MCF 10A (cell line): ENCODE measurements at regions not wholly inside any gene's neighbourhood (a gene's known extent, or its start where the extent isn't known, plus 50 kb on each side); places are given as distances from the start of the nearest gene placed in this dataset.

Experiments used
- BruUV-seq: library from RNA; stranded (reverse); fragments of 400-500 nt; replicated peaks from 2 replicates; lab custom pipeline; 2021; lab: Mats Ljungman, UMichigan
- CTCF ChIA-PET: fragments of 300-600 bp; sonication (Branson Sonifier 250); formaldehyde crosslinking; extraction: SDS; loops from one replicate; lab custom pipeline; 2021; ENCODE audit warnings: antibody characterized with exemption, inconsistent platforms; lab: Yijun Ruan, JAX
- POLR2A ChIA-PET: fragments of 300-600, 350-650 bp; sonication (Branson Sonifier 250); formaldehyde crosslinking; extraction: SDS; loops from one replicate; lab custom pipeline; 2020; ENCODE audit warnings: antibody characterized with exemption, inconsistent platforms; lab: Yijun Ruan, JAX
- DNase-seq: peaks from one replicate; pipeline ENCODE4 v3.0.0-alpha.2; 2018; ENCODE audit not compliant: unreplicated experiment
- H3K27ac Mint-ChIP-seq: one replicate; pipeline ENCODE4 v1.8.0; 2022; ENCODE audit warnings: mild to moderate bottlenecking, low read depth, mixed read lengths; ENCODE audit not compliant: unreplicated experiment
- H3K27me3 Mint-ChIP-seq: one replicate; pipeline ENCODE4 v1.8.0; 2022; ENCODE audit warnings: mixed read lengths; ENCODE audit not compliant: insufficient read depth, unreplicated experiment
- H3K36me3 Mint-ChIP-seq: one replicate; pipeline ENCODE4 v1.8.0; 2022; ENCODE audit warnings: mild to moderate bottlenecking, moderate library complexity, mixed read lengths; ENCODE audit not compliant: insufficient read depth, unreplicated experiment
- H3K4me1 Mint-ChIP-seq: one replicate; pipeline ENCODE4 v1.8.0; 2022; ENCODE audit warnings: mixed read lengths; ENCODE audit not compliant: insufficient read depth, unreplicated experiment
- H3K4me3 Mint-ChIP-seq: one replicate; pipeline ENCODE4 v1.8.0; 2022; ENCODE audit warnings: mild to moderate bottlenecking, moderate library complexity, mixed read lengths; ENCODE audit not compliant: unreplicated experiment
- H3K9me3 Mint-ChIP-seq: one replicate; pipeline ENCODE4 v1.8.0; 2022; ENCODE audit warnings: mixed read lengths; ENCODE audit not compliant: unreplicated experiment
- intact Hi-C: fragments of 100-400 bp; cut with micrococcal nuclease; formaldehyde crosslinking; loops from 2 replicates; pipeline ENCODE4 v1.14.1; 2022
- TF ChIP-seq, protein P1 (sequence below): fragments of 200-600 bp; IDR thresholded peaks from one replicate; pipeline ENCODE4 v1.8.0; 2022; ENCODE audit warnings: antibody characterized with exemption, mild to moderate bottlenecking; ENCODE audit not compliant: unreplicated experiment

GRCh38 chr15:70547846-70548487 is 215.4 kb downstream of the UACA start:
- Mint-ChIP-seq H3K36me3 (no peaks in the 10 kb centered on the region), H3K27ac (no peak overlapping the region), H3K27me3 (no peaks in the 10 kb centered on the region), H3K4me3 (no peak overlapping the region), H3K4me1 (no peaks in the 10 kb centered on the region), H3K9me3 (no peaks in the 10 kb centered on the region)
- CTCF ChIA-PET = no interaction called here
- TF ChIP-seq, protein P1, sequence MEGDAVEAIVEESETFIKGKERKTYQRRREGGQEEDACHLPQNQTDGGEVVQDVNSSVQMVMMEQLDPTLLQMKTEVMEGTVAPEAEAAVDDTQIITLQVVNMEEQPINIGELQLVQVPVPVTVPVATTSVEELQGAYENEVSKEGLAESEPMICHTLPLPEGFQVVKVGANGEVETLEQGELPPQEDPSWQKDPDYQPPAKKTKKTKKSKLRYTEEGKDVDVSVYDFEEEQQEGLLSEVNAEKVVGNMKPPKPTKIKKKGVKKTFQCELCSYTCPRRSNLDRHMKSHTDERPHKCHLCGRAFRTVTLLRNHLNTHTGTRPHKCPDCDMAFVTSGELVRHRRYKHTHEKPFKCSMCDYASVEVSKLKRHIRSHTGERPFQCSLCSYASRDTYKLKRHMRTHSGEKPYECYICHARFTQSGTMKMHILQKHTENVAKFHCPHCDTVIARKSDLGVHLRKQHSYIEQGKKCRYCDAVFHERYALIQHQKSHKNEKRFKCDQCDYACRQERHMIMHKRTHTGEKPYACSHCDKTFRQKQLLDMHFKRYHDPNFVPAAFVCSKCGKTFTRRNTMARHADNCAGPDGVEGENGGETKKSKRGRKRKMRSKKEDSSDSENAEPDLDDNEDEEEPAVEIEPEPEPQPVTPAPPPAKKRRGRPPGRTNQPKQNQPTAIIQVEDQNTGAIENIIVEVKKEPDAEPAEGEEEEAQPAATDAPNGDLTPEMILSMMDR = no peak
- intact Hi-C loops = no loop called here
- no peak for DNase-seq
- POLR2A ChIA-PET = interaction anchor here (0.6 to 1.1 kb wide), 2 partner anchors 25 to 365 kb away, joined by 3 read pairs; no protein-coding TSS in a partner anchor
- no TSS peak for BruUV-seq

- no peak overlapping the region for H3K27ac Mint-ChIP-seq
- H3K27me3 Mint-ChIP-seq = peaks cover 23% of the 10 kb centered on the region
- ChIA-PET CTCF (no interaction called here), POLR2A (no interaction called here)
- TF ChIP-seq, protein P1 = no peak
- no peaks in the 10 kb centered on the region for H3K9me3 Mint-ChIP-seq
- H3K36me3 Mint-ChIP-seq = no peaks in the 10 kb centered on the region
- H3K4me1 Mint-ChIP-seq = no peaks in the 10 kb centered on the region
- DNase-seq = no peak
- no peak overlapping the region for H3K4me3 Mint-ChIP-seq
- no TSS peak for BruUV-seq
- intact Hi-C loops = no loop called here
Observed at GRCh38 chr15:70545526-70545925, 217.8 kb downstream of the UACA start.

DNA sequence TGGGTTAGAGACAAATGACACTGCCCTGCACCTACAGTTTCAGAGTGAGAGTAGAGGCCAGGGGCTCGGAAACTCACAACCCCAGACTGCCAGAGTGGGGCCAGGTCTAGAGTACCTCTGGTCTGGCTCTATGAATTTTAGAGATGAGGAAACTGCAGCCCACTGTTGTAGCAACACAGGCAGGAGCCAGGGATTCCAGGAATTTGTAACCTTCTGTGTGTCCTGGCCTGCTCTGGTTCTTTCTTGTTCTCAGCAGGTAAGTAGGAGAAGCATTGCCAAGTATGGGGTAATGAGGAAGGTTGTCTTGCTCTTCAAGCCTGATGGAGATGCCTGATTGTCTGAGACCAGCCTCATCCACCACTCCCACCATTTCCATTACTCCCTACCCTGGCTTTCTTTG is 221.8 kb downstream of the UACA start:
- TF ChIP-seq, protein P1 = no peak
- DNase-seq = no peak
- H3K4me3 Mint-ChIP-seq = no peak overlapping the region
- no peak overlapping the region for H3K27ac Mint-ChIP-seq
- H3K9me3 Mint-ChIP-seq = no peaks in the 10 kb centered on the region
- CTCF ChIA-PET = interaction anchor here (0.6 kb wide), 1 partner anchor 920 kb away, joined by 3 read pairs; no protein-coding TSS in a partner anchor
- H3K27me3 Mint-ChIP-seq = peaks cover 47% of the 10 kb centered on the region
- no peaks in the 10 kb centered on the region for H3K4me1 Mint-ChIP-seq
- no TSS peak for BruUV-seq
- intact Hi-C loops = no loop called here
- POLR2A ChIA-PET = no interaction called here
- H3K36me3 Mint-ChIP-seq = no peaks in the 10 kb centered on the region

GRCh38 chr15:70539912-70540530 is 223.3 kb downstream of the UACA start:
- ChIA-PET POLR2A (no interaction called here), CTCF (no interaction called here)
- peaks cover 62% of the 10 kb centered on the region for H3K27me3 Mint-ChIP-seq
- TF ChIP-seq, protein P1 = no peak
- BruUV-seq = no TSS peak
- H3K27ac Mint-ChIP-seq = no peak overlapping the region
- DNase-seq = no peak
- H3K36me3 Mint-ChIP-seq = no peaks in the 10 kb centered on the region
- intact Hi-C loops = no loop called here
- H3K4me1 Mint-ChIP-seq = no peaks in the 10 kb centered on the region
- H3K9me3 Mint-ChIP-seq = no peaks in the 10 kb centered on the region
- H3K4me3 Mint-ChIP-seq = no peak overlapping the region
